ENCODE measurements at regions not wholly inside any gene's neighbourhood (a gene's known extent, or its start where the extent isn't known, plus 50 kb on each side); places are given as distances from the start of the nearest gene placed in this dataset.

DNA sequence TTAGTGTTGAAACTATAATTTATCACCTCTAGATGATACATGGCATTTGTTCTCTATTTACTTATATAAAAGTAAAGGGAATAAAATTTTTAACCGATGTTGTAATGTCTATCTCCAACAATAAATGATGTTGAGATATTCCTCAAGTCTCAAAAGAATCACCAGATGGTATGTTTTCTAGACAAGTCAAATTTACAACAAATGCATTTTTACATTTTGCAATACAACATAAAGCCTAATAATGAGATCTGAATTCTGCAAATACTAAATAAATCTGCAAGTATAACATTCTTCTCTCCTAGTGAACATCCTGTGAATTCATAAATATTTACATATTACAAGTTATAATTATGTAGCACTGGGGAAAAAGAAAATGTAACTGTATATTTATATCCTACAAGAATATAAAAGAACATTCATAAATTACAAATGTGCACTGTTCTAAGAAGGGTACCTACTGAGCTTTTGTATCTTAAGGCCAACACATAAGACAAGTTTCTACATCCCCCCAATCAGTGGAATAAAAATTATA, 1504.4 kb upstream of the ZEB2 start:
- TF ChIP-seq, protein P1, sequence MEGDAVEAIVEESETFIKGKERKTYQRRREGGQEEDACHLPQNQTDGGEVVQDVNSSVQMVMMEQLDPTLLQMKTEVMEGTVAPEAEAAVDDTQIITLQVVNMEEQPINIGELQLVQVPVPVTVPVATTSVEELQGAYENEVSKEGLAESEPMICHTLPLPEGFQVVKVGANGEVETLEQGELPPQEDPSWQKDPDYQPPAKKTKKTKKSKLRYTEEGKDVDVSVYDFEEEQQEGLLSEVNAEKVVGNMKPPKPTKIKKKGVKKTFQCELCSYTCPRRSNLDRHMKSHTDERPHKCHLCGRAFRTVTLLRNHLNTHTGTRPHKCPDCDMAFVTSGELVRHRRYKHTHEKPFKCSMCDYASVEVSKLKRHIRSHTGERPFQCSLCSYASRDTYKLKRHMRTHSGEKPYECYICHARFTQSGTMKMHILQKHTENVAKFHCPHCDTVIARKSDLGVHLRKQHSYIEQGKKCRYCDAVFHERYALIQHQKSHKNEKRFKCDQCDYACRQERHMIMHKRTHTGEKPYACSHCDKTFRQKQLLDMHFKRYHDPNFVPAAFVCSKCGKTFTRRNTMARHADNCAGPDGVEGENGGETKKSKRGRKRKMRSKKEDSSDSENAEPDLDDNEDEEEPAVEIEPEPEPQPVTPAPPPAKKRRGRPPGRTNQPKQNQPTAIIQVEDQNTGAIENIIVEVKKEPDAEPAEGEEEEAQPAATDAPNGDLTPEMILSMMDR (conservative IDR thresholded peaks at IDR 0.05 in 1 of 2, IDR thresholded peaks at IDR 0.05 in 1 of 2; ENCODE audit: low read depth in 1 of 2, low read length in 2 of 2) = no peak
- DNase-seq (ENCODE audit: low read depth in 2 of 2) = peak in 1 of 2 donors; percentile 39
- no peaks in the 10 kb centered on the region for H3K79me2 ChIP-seq (ENCODE audit: control insufficient read depth, insufficient read depth, low read length)
- H3K4me3 ChIP-seq (replicated peaks in 1 of 4; ENCODE audit: control extremely low read depth in 1 of 4, insufficient read depth in 1 of 4, low read depth in 3 of 4, low read length in 4 of 4) = no peak overlapping the region
- H3K27ac ChIP-seq (ENCODE audit: insufficient read depth, low read length) = no peak overlapping the region
- no peaks in the 10 kb centered on the region for H4K20me1 ChIP-seq (ENCODE audit: control insufficient read depth, extremely low read depth, insufficient read depth, low read length)
- H3K4me2 ChIP-seq (ENCODE audit: extremely low read depth, insufficient read depth, low read length) = no peak overlapping the region
- H3K36me3 ChIP-seq (ENCODE audit: control insufficient read depth, insufficient read depth, low read length) = no peaks in the 10 kb centered on the region
- H3K9me3 ChIP-seq (ENCODE audit: control insufficient read depth, insufficient read depth, low read depth, low read length) = no peaks in the 10 kb centered on the region
- H3K9ac ChIP-seq (ENCODE audit: insufficient read depth, low read length) = no peak overlapping the region
- H2AFZ ChIP-seq (ENCODE audit: low read length) = no peak overlapping the region
- H3K27me3 ChIP-seq (ENCODE audit: control insufficient read depth, insufficient read depth, low read length) = no peaks in the 10 kb centered on the region
- H3K4me1 ChIP-seq (ENCODE audit: control insufficient read depth, extremely low read depth, insufficient read depth, low read length) = no peaks in the 10 kb centered on the region

DNA sequence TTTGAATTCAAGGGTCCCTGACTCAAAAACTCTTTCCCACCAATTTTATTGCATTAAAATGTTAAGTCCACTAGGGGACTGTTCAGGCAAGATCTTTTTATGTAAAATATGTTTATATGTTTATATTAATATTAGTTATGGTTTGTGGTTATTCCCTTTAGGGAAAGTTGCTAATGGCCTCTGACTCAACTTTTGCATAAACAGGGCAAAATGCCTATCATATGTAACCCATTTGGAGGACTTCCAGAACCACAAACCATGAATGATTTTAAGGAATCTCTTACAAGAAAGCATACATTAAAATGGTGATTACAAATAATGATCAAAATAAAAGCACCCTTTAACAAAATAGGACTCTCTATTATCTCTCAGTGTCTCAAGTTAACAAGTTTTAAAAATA, 1484.5 kb upstream of the ZEB2 start:
- no peaks in the 10 kb centered on the region for H4K20me1 ChIP-seq (ENCODE audit: control insufficient read depth, extremely low read depth, insufficient read depth, low read length)
- no peaks in the 10 kb centered on the region for H3K36me3 ChIP-seq (ENCODE audit: control insufficient read depth, insufficient read depth, low read length)
- H2AFZ ChIP-seq (ENCODE audit: low read length) = no peak overlapping the region
- H3K27me3 ChIP-seq (ENCODE audit: control insufficient read depth, insufficient read depth, low read length) = no peaks in the 10 kb centered on the region
- no peaks in the 10 kb centered on the region for H3K4me1 ChIP-seq (ENCODE audit: control insufficient read depth, extremely low read depth, insufficient read depth, low read length)
- DNase-seq (ENCODE audit: low read depth in 2 of 2) = peak; percentile 80 to 91
- H3K9me3 ChIP-seq (ENCODE audit: control insufficient read depth, insufficient read depth, low read depth, low read length) = no peaks in the 10 kb centered on the region
- H3K27ac ChIP-seq (ENCODE audit: insufficient read depth, low read length) = no peak overlapping the region
- TF ChIP-seq, protein P1 (conservative IDR thresholded peaks at IDR 0.05 in 1 of 2, IDR thresholded peaks at IDR 0.05 in 1 of 2; ENCODE audit: low read depth in 1 of 2, low read length in 2 of 2) = peak in 1 of 2 donors; percentile 24
- TF ChIP-seq EZH2 (IDR thresholded peaks at IDR 0.05; ENCODE audit: low read length, missing control alignments) = no peak
- no peaks in the 10 kb centered on the region for H3K79me2 ChIP-seq (ENCODE audit: control insufficient read depth, insufficient read depth, low read length)
- H3K4me2 ChIP-seq (ENCODE audit: extremely low read depth, insufficient read depth, low read length) = no peak overlapping the region
- H3K9ac ChIP-seq (ENCODE audit: insufficient read depth, low read length) = no peak overlapping the region
- no peak overlapping the region for H3K4me3 ChIP-seq (replicated peaks in 1 of 4; ENCODE audit: control extremely low read depth in 1 of 4, insufficient read depth in 1 of 4, low read depth in 3 of 4, low read length in 4 of 4)

DNA sequence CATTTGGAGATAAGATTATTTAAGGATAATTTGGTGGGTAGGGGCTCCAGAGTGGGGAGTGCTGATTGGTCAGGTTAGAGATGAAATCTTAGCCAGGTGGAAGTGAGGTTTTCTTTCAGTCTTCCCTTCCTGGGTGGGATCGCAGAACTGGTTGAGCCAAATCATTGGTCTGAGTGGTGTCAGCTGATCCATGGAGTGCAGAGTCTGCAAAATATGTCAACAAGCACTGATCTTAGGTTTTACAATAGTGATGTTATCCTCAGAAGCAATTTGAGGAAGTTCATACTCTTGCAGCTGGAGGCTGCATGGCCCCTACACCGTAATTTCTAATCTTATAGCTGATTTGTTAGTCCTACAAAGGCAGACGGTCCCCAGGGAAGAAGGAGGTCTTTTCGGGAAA, 1483.4 kb upstream of the ZEB2 start:
- H3K4me1 ChIP-seq (ENCODE audit: control insufficient read depth, extremely low read depth, insufficient read depth, low read length) = no peaks in the 10 kb centered on the region
- TF ChIP-seq EZH2 (IDR thresholded peaks at IDR 0.05; ENCODE audit: low read length, missing control alignments) = no peak
- TF ChIP-seq, protein P1 (conservative IDR thresholded peaks at IDR 0.05 in 1 of 2, IDR thresholded peaks at IDR 0.05 in 1 of 2; ENCODE audit: low read depth in 1 of 2, low read length in 2 of 2) = no peak
- H3K27me3 ChIP-seq (ENCODE audit: control insufficient read depth, insufficient read depth, low read length) = no peaks in the 10 kb centered on the region
- DNase-seq (ENCODE audit: low read depth in 2 of 2) = no peak
- no peaks in the 10 kb centered on the region for H4K20me1 ChIP-seq (ENCODE audit: control insufficient read depth, extremely low read depth, insufficient read depth, low read length)
- no peak overlapping the region for H3K27ac ChIP-seq (ENCODE audit: insufficient read depth, low read length)
- H3K9me3 ChIP-seq (ENCODE audit: control insufficient read depth, insufficient read depth, low read depth, low read length) = no peaks in the 10 kb centered on the region
- H2AFZ ChIP-seq (ENCODE audit: low read length) = no peak overlapping the region
- no peak overlapping the region for H3K4me3 ChIP-seq (replicated peaks in 1 of 4; ENCODE audit: control extremely low read depth in 1 of 4, insufficient read depth in 1 of 4, low read depth in 3 of 4, low read length in 4 of 4)
- no peaks in the 10 kb centered on the region for H3K36me3 ChIP-seq (ENCODE audit: control insufficient read depth, insufficient read depth, low read length)
- H3K79me2 ChIP-seq (ENCODE audit: control insufficient read depth, insufficient read depth, low read length) = no peaks in the 10 kb centered on the region
- H3K9ac ChIP-seq (ENCODE audit: insufficient read depth, low read length) = no peak overlapping the region
- H3K4me2 ChIP-seq (ENCODE audit: extremely low read depth, insufficient read depth, low read length) = no peak overlapping the region

Measured in fibroblast of lung (primary cell).